Erythroblast (primary cell): ENCODE measurements at regions not wholly inside any gene's neighbourhood (a gene's known extent, or its start where the extent isn't known, plus 50 kb on each side); places are given as distances from the start of the nearest gene placed in this dataset.

Experiments used
- GATA1 ChIP-seq: IDR thresholded peaks from 2 replicates; pipeline ENCODE4 v1.6.1; 2011; ENCODE audit warnings: low read depth, mild to moderate bottlenecking, control low read depth, low read length, moderate library complexity
- POLR2A ChIP-seq: IDR thresholded peaks from 2 replicates; pipeline ENCODE4 v1.6.1; 2011; ENCODE audit warnings: mild to moderate bottlenecking, low read length

DNA sequence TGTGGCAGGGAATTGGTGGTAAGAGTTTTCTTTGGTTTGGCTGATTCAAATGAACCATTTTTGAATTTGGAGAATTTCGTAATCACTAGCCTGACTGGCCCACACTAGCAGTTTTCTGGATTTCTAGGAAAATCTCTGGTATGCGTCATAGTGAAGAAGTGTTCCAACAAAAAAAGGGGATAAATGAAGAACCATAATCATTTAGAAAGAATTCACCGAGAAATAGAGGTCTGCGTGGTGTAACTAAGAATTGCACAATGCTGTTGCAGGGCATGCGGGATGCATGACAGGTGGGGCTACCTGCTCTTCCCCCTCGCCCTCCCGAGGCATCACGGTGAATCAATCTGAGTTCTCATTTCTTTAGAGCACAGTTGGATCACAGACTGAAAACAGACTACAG, 232.3 kb upstream of the PAPPA start:
- TF ChIP-seq POLR2A (no peak), GATA1 (no peak)
